Endodermal cell (in vitro differentiated cells): ENCODE measurements at regions not wholly inside any gene's neighbourhood (a gene's known extent, or its start where the extent isn't known, plus 50 kb on each side); places are given as distances from the start of the nearest gene placed in this dataset.

Experiments
- DNase-seq: peaks from one replicate; pipeline ENCODE4 v3.0.0-alpha.2; 2017
- H3K27ac ChIP-seq: 2 replicates; pipeline ENCODE4 v1.5.1; 2013; ENCODE audit warnings: mild to moderate bottlenecking, low read depth, low read length, moderate library complexity
- H3K27me3 ChIP-seq: 2 replicates; pipeline ENCODE4 v1.6.1; 2013; ENCODE audit warnings: mild to moderate bottlenecking, low read length, moderate library complexity; ENCODE audit not compliant: insufficient read depth, control insufficient read depth, poor library complexity, severe bottlenecking
- H3K36me3 ChIP-seq: 2 replicates; pipeline ENCODE4 v1.7.0; 2013; ENCODE audit warnings: mild to moderate bottlenecking, low read length, moderate library complexity; ENCODE audit not compliant: control insufficient read depth, insufficient read depth
- H3K4me1 ChIP-seq: one replicate; pipeline ENCODE4 v1.7.0; 2013; ENCODE audit warnings: low read length; ENCODE audit not compliant: control insufficient read depth, insufficient read depth
- H3K4me3 ChIP-seq: 2 replicates; pipeline ENCODE4 v1.5.1; 2013; ENCODE audit warnings: mild to moderate bottlenecking, low read length, moderate library complexity
- H3K9ac ChIP-seq: 2 replicates; pipeline ENCODE4 v1.6.1; 2013; ENCODE audit warnings: mild to moderate bottlenecking, low read length, moderate library complexity; ENCODE audit not compliant: poor library complexity, severe bottlenecking; ENCODE audit errors: extremely low read depth
- H3K9me3 ChIP-seq: 2 replicates; pipeline ENCODE4 v1.6.1; 2013; ENCODE audit warnings: mild to moderate bottlenecking, low read length, moderate library complexity; ENCODE audit not compliant: control insufficient read depth
- H3K27ac Mint-ChIP-seq: 2 replicates; pipeline ENCODE4 v1.8.0; 2020; ENCODE audit warnings: mixed read lengths
- H3K27me3 Mint-ChIP-seq: 2 replicates; pipeline ENCODE4 v1.8.0; 2021; ENCODE audit warnings: mild to moderate bottlenecking, mixed read lengths; ENCODE audit not compliant: insufficient read depth
- H3K36me3 Mint-ChIP-seq: 2 replicates; pipeline ENCODE4 v1.8.0; 2020; ENCODE audit warnings: low read depth, mixed read lengths
- H3K4me1 Mint-ChIP-seq: 2 replicates; pipeline ENCODE4 v1.8.0; 2020; ENCODE audit warnings: mixed read lengths
- H3K4me3 Mint-ChIP-seq: 2 replicates; pipeline ENCODE4 v1.8.0; 2020; ENCODE audit warnings: mild to moderate bottlenecking, moderate library complexity, mixed read lengths
- H3K9me3 Mint-ChIP-seq: 2 replicates; pipeline ENCODE4 v1.8.0; 2020; ENCODE audit warnings: mild to moderate bottlenecking, mixed read lengths
- WGBS, 2 experiments: methylation state at CpG; one replicate each; pipeline versions ENCODE4 v1.1.5 to v1.1.7; 2013; ENCODE audit warnings: missing lambda C conversion rate in 2 of 2, mixed read lengths in 1 of 2; ENCODE audit not compliant: insufficient coverage in 1 of 2, insufficient read length in 1 of 2; 5-methylcytosine and 5-hydroxymethylcytosine counted together
- TF ChIP-seq, protein P1 (sequence below): fragments of 200-600 bp; sonication (generic); conservative IDR thresholded peaks from 2 replicates; pipeline ENCODE4 v1.5.0; 2021; ENCODE audit warnings: antibody characterized with exemption, mild to moderate bottlenecking

DNA sequence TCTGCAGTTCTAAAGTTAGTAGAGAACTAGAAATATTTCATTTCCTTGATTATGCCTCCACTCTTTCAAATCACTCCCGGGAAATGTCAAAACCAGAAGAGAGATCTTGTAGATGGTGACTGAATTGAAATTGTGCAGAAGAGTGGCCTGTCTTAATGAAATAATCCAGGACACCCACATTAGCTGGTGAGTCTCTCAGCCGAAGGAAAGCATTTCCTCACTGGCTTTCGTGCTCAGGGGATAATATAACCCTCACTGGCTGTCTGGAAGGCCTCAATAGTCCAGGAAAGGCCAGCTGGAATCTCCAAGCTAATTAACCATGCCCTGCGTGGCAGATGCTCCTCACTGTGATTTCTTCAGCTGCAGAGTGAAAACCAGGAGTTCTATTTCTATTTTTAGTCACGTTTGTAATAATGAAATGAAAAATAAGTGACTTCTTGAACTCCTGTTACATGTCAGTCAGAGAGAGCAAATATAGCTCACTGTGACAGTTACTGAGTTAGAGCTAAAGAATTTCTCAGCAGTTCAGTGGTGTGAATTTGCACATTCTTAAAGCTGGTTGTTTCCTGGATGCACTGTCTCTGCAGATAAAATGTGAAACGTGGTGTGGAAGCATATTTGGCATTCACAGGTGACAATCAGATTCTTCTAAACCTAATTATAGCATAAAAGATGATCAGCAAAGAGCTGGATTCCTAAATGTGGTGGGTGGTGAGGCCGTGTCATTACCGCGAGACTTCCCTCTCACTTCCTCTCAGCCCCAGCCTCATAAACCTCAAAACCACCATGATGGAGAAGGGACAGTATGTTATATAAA is 211.7 kb downstream of the LMBRD1 start:
- H3K27ac Mint-ChIP-seq: no peak overlapping the region
- DNase-seq: peak; percentile 53
- no peaks in the 10 kb centered on the region for H3K36me3 Mint-ChIP-seq
- Histone ChIP-seq H3K9me3 (no peaks in the 10 kb centered on the region), H3K9ac (no peak overlapping the region), H3K4me1 (no peaks in the 10 kb centered on the region), H3K27ac (peak overlapping the region; percentile 61), H3K36me3 (no peaks in the 10 kb centered on the region), H3K27me3 (no peaks in the 10 kb centered on the region), H3K4me3 (no peak overlapping the region)
- TF ChIP-seq, protein P1, sequence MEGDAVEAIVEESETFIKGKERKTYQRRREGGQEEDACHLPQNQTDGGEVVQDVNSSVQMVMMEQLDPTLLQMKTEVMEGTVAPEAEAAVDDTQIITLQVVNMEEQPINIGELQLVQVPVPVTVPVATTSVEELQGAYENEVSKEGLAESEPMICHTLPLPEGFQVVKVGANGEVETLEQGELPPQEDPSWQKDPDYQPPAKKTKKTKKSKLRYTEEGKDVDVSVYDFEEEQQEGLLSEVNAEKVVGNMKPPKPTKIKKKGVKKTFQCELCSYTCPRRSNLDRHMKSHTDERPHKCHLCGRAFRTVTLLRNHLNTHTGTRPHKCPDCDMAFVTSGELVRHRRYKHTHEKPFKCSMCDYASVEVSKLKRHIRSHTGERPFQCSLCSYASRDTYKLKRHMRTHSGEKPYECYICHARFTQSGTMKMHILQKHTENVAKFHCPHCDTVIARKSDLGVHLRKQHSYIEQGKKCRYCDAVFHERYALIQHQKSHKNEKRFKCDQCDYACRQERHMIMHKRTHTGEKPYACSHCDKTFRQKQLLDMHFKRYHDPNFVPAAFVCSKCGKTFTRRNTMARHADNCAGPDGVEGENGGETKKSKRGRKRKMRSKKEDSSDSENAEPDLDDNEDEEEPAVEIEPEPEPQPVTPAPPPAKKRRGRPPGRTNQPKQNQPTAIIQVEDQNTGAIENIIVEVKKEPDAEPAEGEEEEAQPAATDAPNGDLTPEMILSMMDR: no peak
- H3K4me3 Mint-ChIP-seq: no peak overlapping the region
- H3K27me3 Mint-ChIP-seq: no peaks in the 10 kb centered on the region
- H3K4me1 Mint-ChIP-seq: peaks cover 20% of the 10 kb centered on the region
- no peaks in the 10 kb centered on the region for H3K9me3 Mint-ChIP-seq
- WGBS, 2 experiments: 35 to 58% methylated on average over 3 to 6 of the region's 9 CpGs

DNA sequence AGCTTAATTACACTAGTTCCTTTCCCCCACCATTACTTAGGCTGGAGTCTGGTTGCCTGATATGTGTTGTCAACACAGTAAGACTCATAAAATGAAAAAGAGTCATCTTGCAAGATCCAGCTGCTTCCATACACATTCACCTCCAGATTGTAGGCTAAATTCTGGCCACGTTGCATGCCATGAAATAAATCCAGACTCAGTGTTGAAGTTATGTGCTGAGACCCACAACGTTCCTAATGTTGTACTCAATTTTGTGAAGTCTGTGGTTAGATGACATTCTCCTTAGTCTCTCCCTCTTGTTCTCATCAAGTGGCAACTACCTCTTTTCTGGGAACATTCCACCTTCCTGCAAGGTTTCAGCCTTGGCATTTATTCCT is 212.3 kb downstream of the LMBRD1 start:
- H3K27ac Mint-ChIP-seq: no peak overlapping the region
- no peaks in the 10 kb centered on the region for H3K9me3 ChIP-seq
- no peaks in the 10 kb centered on the region for H3K27me3 Mint-ChIP-seq
- H3K4me3 Mint-ChIP-seq: no peak overlapping the region
- no peaks in the 10 kb centered on the region for H3K36me3 ChIP-seq
- no peak for DNase-seq
- no peaks in the 10 kb centered on the region for H3K9me3 Mint-ChIP-seq
- H3K27ac ChIP-seq: peak overlapping the region; percentile 45
- no peaks in the 10 kb centered on the region for H3K4me1 ChIP-seq
- WGBS, 2 experiments: 87% methylated on average over 2 of the region's 2 CpGs; no CpG with 5 or more reads in 1 of the 2 experiments
- H3K4me3 ChIP-seq: no peak overlapping the region
- TF ChIP-seq, protein P1: no peak
- no peaks in the 10 kb centered on the region for H3K27me3 ChIP-seq
- H3K9ac ChIP-seq: no peak overlapping the region
- peaks cover 20% of the 10 kb centered on the region for H3K4me1 Mint-ChIP-seq
- no peaks in the 10 kb centered on the region for H3K36me3 Mint-ChIP-seq

DNA sequence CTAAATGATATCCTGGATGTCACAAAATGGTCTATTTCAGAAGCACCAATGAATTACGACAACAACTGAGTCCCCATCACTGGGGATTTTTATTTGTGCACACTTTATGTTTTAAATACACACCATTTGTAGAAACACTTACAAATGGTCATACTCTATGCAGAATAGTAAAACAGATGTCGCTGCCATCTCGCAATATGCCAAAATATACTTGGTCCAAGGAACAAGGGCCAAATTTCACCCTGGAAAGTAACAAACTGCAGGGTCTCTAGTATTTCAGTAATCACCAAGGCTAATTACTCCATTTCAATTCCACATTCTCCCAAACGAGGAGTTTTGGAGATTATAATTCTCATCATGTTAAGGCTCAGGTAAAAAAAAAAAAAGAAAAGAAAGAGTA is 215.2 kb downstream of the LMBRD1 start:
- H3K27me3 ChIP-seq: no peaks in the 10 kb centered on the region
- DNase-seq: no peak
- no peak overlapping the region for H3K4me3 ChIP-seq
- H3K4me1 ChIP-seq: no peaks in the 10 kb centered on the region
- H3K36me3 ChIP-seq: no peaks in the 10 kb centered on the region
- no peak overlapping the region for H3K27ac Mint-ChIP-seq
- no peaks in the 10 kb centered on the region for H3K9me3 ChIP-seq
- H3K27me3 Mint-ChIP-seq: no peaks in the 10 kb centered on the region
- no peak overlapping the region for H3K9ac ChIP-seq
- 73 to 91% methylated on average over 1 to 4 of the region's 4 CpGs for WGBS, 2 experiments
- H3K4me3 Mint-ChIP-seq: no peak overlapping the region
- H3K4me1 Mint-ChIP-seq: peaks cover 17% of the 10 kb centered on the region
- TF ChIP-seq, protein P1: no peak
- no peaks in the 10 kb centered on the region for H3K36me3 Mint-ChIP-seq
- H3K27ac ChIP-seq: no peak overlapping the region
- no peaks in the 10 kb centered on the region for H3K9me3 Mint-ChIP-seq
